Loucy (cell line): ENCODE measurements at regions not wholly inside any gene's neighbourhood (a gene's known extent, or its start where the extent isn't known, plus 50 kb on each side); places are given as distances from the start of the nearest gene placed in this dataset.

ENCODE experiments used
- EZH2phosphoT487 ChIP-seq: fragments of 200-600 bp; IDR thresholded peaks from 2 replicates; pipeline ENCODE4 v1.6.1; 2018; ENCODE audit warnings: antibody characterized with exemption, mild to moderate bottlenecking, moderate library complexity, borderline replicate concordance
- TF ChIP-seq, protein P1 (sequence below): fragments of 200-600 bp; sonication (generic); conservative IDR thresholded peaks from 2 replicates; pipeline ENCODE4 v1.5.1; 2014; ENCODE audit warnings: mild to moderate bottlenecking, antibody characterized with exemption, low read length

GRCh38 chr18:39208729-39209128 is 1643.1 kb upstream of the CELF4 start:
- no peak for TF ChIP-seq EZH2phosphoT487
- TF ChIP-seq, protein P1, sequence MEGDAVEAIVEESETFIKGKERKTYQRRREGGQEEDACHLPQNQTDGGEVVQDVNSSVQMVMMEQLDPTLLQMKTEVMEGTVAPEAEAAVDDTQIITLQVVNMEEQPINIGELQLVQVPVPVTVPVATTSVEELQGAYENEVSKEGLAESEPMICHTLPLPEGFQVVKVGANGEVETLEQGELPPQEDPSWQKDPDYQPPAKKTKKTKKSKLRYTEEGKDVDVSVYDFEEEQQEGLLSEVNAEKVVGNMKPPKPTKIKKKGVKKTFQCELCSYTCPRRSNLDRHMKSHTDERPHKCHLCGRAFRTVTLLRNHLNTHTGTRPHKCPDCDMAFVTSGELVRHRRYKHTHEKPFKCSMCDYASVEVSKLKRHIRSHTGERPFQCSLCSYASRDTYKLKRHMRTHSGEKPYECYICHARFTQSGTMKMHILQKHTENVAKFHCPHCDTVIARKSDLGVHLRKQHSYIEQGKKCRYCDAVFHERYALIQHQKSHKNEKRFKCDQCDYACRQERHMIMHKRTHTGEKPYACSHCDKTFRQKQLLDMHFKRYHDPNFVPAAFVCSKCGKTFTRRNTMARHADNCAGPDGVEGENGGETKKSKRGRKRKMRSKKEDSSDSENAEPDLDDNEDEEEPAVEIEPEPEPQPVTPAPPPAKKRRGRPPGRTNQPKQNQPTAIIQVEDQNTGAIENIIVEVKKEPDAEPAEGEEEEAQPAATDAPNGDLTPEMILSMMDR: no peak
